NCI-H446 treated with DMSO at 0.1 percent for 48 hours (cell line): ENCODE measurements at regions not wholly inside any gene's neighbourhood (a gene's known extent, or its start where the extent isn't known, plus 50 kb on each side); places are given as distances from the start of the nearest gene placed in this dataset.

Experiments used
- DNase-seq: peaks from one replicate; lab custom pipeline; 2025; lab: John Stamatoyannopoulos, UW

GRCh38 chr5:32990593-32991420 lies 279.7 kb downstream of the NPR3 start:
- DNase-seq = no peak

GRCh38 chr5:32991421-32991815 lies 280.3 kb downstream of the NPR3 start:
- DNase-seq = no peak

GRCh38 chr5:32996336-32996735 lies 285.2 kb downstream of the NPR3 start:
- DNase-seq = no peak

GRCh38 chr5:33008751-33009418 lies 297.8 kb downstream of the NPR3 start:
- DNase-seq = no peak

GRCh38 chr5:33010846-33011245 lies 299.7 kb downstream of the NPR3 start:
- no peak for DNase-seq

GRCh38 chr5:33011801-33012200 lies 300.7 kb downstream of the NPR3 start:
- no peak for DNase-seq

GRCh38 chr5:33023649-33024048 lies 312.5 kb downstream of the NPR3 start:
- no peak for DNase-seq

- DNase-seq = no peak
These were observed 321.4 kb downstream of the NPR3 start for GRCh38 chr5:33032271-33033070.

GRCh38 chr5:33033516-33033915 lies 322.4 kb downstream of the NPR3 start:
- no peak for DNase-seq

- no peak for DNase-seq
These were observed 323.7 kb downstream of the NPR3 start for GRCh38 chr5:33034777-33035176.

GRCh38 chr5:33035851-33036527 lies 324.9 kb downstream of the NPR3 start:
- no peak for DNase-seq

- DNase-seq = no peak
These were observed 326.0 kb downstream of the NPR3 start for GRCh38 chr5:33037076-33037475.

GRCh38 chr5:33041586-33041985 lies 330.5 kb downstream of the NPR3 start:
- DNase-seq = no peak

GRCh38 chr5:33043343-33043997 lies 332.3 kb downstream of the NPR3 start:
- no peak for DNase-seq

GRCh38 chr5:33046091-33046490 lies 335.0 kb downstream of the NPR3 start:
- DNase-seq = no peak

GRCh38 chr5:33048315-33048714 lies 337.2 kb downstream of the NPR3 start:
- DNase-seq = no peak

GRCh38 chr5:33049298-33049697 lies 338.2 kb downstream of the NPR3 start:
- DNase-seq = no peak

- no peak for DNase-seq
These were observed 338.7 kb downstream of the NPR3 start for GRCh38 chr5:33049842-33050241.

GRCh38 chr5:33059081-33059480 lies 348.0 kb downstream of the NPR3 start:
- DNase-seq = no peak

- DNase-seq = no peak
These were observed 354.0 kb downstream of the NPR3 start for GRCh38 chr5:33065131-33065530.

- no peak for DNase-seq
These were observed 356.2 kb downstream of the NPR3 start for GRCh38 chr5:33067291-33067690.

- no peak for DNase-seq
These were observed 357.7 kb downstream of the NPR3 start for GRCh38 chr5:33068786-33069185.
